Tibial nerve (tissue), 4 donors: ENCODE measurements at regions not wholly inside any gene's neighbourhood (a gene's known extent, or its start where the extent isn't known, plus 50 kb on each side); places are given as distances from the start of the nearest gene placed in this dataset.

Experiments used
- EP300 ChIP-seq, 2 donors: sonication (generic); formaldehyde crosslinking; IDR thresholded peaks; one replicate each; pipeline ENCODE4 v1.6.1; 2017; ENCODE audit warnings: antibody characterized with exemption in 2 of 2, mild to moderate bottlenecking in 1 of 2
- POLR2A ChIP-seq, 2 donors: fragments of 450-650 bp; IDR thresholded peaks; one replicate each; pipeline ENCODE4 v1.6.1; 2017; ENCODE audit warnings: antibody characterized with exemption in 2 of 2, mild to moderate bottlenecking in 2 of 2, moderate library complexity in 2 of 2
- TF ChIP-seq, protein P1 (sequence below), 5 experiments: fragments of 200-600 bp in 3 of 5; fragments of 450-650 bp in 2 of 5; sonication (generic) in 3 of 5; IDR thresholded peaks; one replicate each; pipeline ENCODE4 v1.5.1; 2016 to 2019; ENCODE audit warnings: antibody characterized with exemption in 5 of 5, mild to moderate bottlenecking in 3 of 5, moderate library complexity in 2 of 5

DNA sequence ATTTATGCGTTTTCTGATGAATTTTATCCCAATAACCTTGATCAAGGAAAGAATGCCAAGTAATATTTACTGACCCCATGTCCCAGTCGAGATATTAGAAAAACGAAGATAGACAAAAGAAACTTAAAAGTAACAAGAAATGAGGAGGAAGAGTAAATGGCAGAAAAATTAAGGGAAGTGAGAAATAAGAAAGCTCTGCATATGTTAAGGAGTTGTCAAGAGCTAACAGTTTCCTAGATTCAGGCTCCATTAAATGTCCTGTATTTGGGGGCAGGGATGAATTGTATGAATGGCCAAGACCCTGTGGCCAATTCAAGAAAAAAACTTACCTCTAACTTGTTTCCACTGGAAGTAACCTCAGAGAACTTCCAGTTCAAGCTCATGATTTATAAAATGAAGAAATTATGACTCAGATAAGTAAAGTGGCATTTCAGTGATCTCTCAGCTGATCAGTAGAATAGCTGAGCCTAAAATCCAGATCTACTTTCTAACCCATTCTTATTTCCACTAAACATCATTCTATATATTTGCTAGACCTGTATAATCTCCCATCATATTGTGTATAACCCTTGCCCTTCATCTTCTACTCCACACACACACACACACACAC is 73.2 kb downstream of the ZC3H11B start:
- TF ChIP-seq EP300 (IDR thresholded peaks at IDR 0.05), result no peak
- TF ChIP-seq, protein P1, sequence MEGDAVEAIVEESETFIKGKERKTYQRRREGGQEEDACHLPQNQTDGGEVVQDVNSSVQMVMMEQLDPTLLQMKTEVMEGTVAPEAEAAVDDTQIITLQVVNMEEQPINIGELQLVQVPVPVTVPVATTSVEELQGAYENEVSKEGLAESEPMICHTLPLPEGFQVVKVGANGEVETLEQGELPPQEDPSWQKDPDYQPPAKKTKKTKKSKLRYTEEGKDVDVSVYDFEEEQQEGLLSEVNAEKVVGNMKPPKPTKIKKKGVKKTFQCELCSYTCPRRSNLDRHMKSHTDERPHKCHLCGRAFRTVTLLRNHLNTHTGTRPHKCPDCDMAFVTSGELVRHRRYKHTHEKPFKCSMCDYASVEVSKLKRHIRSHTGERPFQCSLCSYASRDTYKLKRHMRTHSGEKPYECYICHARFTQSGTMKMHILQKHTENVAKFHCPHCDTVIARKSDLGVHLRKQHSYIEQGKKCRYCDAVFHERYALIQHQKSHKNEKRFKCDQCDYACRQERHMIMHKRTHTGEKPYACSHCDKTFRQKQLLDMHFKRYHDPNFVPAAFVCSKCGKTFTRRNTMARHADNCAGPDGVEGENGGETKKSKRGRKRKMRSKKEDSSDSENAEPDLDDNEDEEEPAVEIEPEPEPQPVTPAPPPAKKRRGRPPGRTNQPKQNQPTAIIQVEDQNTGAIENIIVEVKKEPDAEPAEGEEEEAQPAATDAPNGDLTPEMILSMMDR (IDR thresholded peaks at IDR 0.05), result no peak
- no peak for TF ChIP-seq POLR2A (IDR thresholded peaks at IDR 0.05)
